ENCODE measurements at regions not wholly inside any gene's neighbourhood (a gene's known extent, or its start where the extent isn't known, plus 50 kb on each side); places are given as distances from the start of the nearest gene placed in this dataset.
"Not testable (repeated sequence)": the region's sequence is repeated elsewhere in the genome, so short reads cannot be mapped to it uniquely, and the experiment has no call there.

DNA sequence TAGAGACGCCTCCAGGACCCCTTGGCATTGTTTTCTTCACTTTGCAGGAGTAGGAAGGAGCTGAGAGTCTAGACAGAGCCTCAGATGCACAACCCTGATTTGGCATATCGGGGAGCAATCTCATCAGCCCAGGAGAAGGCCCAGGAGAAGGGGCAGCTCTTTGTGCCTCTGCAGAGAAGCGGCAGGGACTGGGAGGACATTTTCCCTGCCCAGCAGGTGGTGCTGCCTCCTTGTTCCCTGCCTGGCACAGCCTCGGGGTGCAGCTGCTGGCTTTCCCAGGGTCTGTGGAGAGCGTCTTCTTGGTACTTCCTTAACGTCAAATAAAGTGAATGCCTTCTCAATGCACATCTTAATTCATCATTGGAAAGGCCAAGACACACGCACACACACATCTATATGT lies 419.5 kb downstream of the TMEM121 start:
- DNase-seq (ENCODE audit: low read depth): no peak
- no peak overlapping the region for H3K4me3 ChIP-seq (ENCODE audit: low read depth, low read length)
- TF ChIP-seq, protein P1, sequence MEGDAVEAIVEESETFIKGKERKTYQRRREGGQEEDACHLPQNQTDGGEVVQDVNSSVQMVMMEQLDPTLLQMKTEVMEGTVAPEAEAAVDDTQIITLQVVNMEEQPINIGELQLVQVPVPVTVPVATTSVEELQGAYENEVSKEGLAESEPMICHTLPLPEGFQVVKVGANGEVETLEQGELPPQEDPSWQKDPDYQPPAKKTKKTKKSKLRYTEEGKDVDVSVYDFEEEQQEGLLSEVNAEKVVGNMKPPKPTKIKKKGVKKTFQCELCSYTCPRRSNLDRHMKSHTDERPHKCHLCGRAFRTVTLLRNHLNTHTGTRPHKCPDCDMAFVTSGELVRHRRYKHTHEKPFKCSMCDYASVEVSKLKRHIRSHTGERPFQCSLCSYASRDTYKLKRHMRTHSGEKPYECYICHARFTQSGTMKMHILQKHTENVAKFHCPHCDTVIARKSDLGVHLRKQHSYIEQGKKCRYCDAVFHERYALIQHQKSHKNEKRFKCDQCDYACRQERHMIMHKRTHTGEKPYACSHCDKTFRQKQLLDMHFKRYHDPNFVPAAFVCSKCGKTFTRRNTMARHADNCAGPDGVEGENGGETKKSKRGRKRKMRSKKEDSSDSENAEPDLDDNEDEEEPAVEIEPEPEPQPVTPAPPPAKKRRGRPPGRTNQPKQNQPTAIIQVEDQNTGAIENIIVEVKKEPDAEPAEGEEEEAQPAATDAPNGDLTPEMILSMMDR (IDR thresholded peaks at IDR 0.05; ENCODE audit: insufficient read depth, low read depth, low read length): no peak

DNA sequence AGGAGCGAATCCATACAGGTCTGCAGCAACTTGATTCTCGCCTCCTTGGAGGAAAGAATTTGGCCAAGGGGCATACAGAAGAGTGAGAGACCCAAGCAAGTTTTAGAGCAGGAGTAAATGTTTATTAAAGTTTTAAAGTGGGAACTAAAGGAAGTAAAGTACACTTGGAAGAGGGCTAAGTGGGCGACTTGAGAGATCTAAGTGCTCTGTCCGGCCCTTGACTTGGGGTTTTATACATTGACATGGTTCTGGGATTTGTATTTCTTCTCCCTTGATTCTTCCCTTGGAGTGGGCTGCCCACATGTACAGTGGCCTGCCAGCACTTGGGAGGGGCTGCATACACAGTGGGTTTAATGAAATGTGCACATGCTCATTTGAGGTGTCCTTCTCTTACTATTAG lies 421.2 kb downstream of the TMEM121 start:
- TF ChIP-seq, protein P1 (IDR thresholded peaks at IDR 0.05; ENCODE audit: insufficient read depth, low read depth, low read length): no peak
- no peak for DNase-seq (ENCODE audit: low read depth)
- no peak overlapping the region for H3K4me3 ChIP-seq (ENCODE audit: low read depth, low read length)

DNA sequence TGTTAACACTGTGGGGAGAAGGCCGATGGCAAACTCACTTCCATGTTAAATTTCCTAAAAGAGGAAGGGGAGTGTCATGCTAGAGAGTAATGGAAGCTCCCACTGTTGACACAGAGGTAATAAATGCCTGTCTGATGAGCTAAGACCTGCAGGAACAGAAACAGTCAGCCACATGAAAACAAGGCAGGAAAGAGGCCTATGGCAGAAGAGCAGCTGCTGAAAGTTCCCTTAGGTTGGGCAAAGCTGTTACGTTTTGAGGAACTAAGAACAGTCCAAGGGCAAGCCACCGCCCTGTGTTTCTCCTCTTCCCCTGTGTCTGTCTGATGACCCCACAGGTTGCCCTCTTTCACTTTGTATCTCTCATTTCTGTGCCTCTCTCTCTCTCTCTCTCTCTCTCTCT lies 422.6 kb downstream of the TMEM121 start:
- not testable (repeated sequence) for DNase-seq (ENCODE audit: low read depth); H3K4me3 ChIP-seq (ENCODE audit: low read depth, low read length)

DNA sequence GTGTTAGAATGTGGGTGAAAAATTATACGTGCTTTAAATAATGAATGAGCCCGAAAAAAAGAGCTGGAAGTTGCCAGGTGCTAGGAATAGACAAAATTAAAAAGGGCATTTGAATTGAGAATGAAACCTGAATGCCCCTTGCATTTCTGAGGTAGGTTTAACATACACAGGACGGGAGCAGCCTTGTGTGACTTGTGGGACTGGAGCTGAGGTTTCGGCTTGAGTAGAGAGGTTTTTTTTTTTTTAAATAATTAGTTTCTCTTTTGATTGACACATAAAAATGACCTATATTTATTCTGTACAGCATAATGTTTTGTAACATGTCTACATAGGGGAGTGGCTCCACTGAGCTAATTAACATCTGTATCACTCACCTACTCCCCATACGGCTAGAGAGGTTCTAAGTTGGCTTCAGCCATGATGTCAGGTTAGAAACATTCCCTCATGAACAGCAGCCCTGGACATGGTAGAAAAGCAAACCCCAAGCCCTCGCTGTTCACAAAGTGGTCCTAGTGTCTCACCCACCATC lies 424.0 kb downstream of the TMEM121 start:
- not testable (repeated sequence) for H3K4me3 ChIP-seq (ENCODE audit: low read depth, low read length); DNase-seq (ENCODE audit: low read depth)

DNA sequence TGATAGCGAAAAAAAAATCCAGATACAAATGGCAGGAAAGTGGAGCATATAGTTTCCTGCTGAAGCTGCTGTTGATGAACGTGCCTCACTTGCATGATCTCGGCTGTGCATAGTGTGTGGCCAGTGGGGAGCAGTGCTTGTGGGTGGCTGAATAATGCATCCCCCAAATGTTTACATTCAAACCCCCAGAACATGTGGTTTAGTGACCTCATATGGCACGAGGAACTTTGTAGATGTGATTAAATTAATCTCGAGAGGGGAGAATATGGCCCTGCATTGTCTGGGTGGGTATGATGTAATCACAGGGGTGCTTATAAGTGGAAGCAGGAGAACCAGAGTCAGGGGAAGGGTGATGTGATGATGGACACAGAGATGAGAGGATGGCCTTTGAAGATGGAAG lies 425.0 kb downstream of the TMEM121 start:
- TF ChIP-seq, protein P1 (IDR thresholded peaks at IDR 0.05; ENCODE audit: insufficient read depth, low read depth, low read length): no peak
- no peak for DNase-seq (ENCODE audit: low read depth)
- no peak overlapping the region for H3K4me3 ChIP-seq (ENCODE audit: low read depth, low read length)

DNA sequence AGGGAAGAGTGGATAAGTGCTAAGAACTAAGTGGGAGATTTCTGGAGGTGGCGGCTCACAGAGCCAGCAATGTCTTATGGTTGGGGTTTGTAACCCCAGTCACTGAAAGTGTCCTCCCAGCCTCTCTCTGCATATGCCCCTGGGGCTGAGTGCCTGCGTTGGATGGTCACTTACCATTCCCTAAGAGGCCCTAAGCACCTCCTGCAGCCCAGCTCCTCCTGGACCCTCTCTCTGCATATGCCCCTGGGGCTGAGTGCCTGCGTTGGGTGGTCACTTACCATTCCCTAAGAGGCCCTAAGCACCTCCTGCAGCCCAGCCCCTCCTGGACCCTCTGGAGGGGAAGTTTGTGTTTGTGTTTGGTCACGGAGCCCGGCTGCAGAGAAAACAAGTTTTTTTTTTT lies 425.8 kb downstream of the TMEM121 start:
- no peak overlapping the region for H3K4me3 ChIP-seq (ENCODE audit: low read depth, low read length)
- TF ChIP-seq, protein P1 (IDR thresholded peaks at IDR 0.05; ENCODE audit: insufficient read depth, low read depth, low read length): no peak
- no peak for DNase-seq (ENCODE audit: low read depth)

DNA sequence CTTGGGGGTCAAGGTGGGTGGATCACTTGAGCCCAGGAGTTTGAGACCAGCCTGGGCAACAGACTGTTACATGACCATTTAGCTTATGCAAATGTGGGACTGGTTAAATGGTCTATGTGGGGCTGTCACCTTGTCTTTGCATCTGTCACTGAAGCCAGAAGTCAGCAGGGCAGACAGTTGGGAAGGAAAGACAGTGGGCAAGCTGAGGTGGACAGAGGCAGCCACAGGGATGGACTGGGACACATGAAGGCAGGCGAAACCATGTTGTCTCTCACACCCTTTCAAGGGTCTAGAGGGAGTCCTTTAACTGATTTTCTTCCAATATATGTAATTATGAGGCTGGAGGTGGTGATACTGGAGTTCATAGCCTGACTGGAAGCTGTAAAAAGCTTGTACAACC lies 426.4 kb downstream of the TMEM121 start:
- TF ChIP-seq, protein P1 (IDR thresholded peaks at IDR 0.05; ENCODE audit: insufficient read depth, low read depth, low read length): no peak
- DNase-seq (ENCODE audit: low read depth): no peak
- no peak overlapping the region for H3K4me3 ChIP-seq (ENCODE audit: low read depth, low read length)

DNA sequence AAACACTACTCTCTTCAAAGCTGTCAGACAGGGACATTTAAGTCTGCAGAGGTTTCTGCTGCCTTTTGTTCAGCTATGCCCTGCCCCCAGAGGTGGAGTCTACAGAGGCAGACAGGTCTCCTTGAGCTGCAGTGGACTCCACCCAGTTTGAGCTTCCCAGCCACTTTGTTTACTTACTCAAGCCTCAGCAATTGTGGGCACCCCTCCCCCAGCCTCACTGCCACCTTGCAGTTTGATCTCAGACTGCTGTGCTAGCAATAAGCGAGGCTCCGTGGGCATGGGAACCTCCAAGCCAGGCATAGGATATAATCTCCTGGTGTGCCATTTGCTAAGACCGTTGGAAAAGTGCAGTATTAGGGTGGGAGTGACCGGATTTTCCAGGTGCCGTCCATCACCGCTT lies 435.2 kb downstream of the TMEM121 start:
- DNase-seq (ENCODE audit: low read depth); H3K4me3 ChIP-seq (ENCODE audit: low read depth, low read length): not testable (repeated sequence)

DNA sequence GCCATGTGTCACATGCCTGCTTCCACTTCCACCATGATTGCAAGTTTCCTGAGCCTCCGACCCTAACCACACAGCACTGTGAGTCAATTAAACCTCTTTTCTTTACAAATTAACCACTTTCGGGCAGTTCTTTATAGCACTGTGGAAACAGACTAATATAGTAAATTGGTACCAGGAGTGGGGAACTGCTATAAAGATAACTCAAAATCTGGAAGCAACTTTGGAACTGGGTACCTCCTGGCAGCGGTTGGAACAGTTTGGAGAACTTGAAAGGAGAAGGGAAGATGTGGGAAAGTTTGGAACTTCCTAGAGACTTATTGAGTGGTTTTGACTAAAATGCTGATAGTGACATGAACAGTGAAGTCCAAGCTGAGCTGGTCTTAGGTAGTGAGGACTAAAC lies 436.1 kb downstream of the TMEM121 start:
- TF ChIP-seq, protein P1 (IDR thresholded peaks at IDR 0.05; ENCODE audit: insufficient read depth, low read depth, low read length): no peak
- no peak overlapping the region for H3K4me3 ChIP-seq (ENCODE audit: low read depth, low read length)

More for the DNA sequence above, 436.1 kb downstream of the TMEM121 start:
- no peak for DNase-seq (ENCODE audit: low read depth)

Data from fibroblast of villous mesenchyme (primary cell).